HTR-8/SVneo (cell line): ENCODE measurements at regions not wholly inside any gene's neighbourhood (a gene's known extent, or its start where the extent isn't known, plus 50 kb on each side); places are given as distances from the start of the nearest gene placed in this dataset.
"Not testable (repeated sequence)": the region's sequence is repeated elsewhere in the genome, so short reads cannot be mapped to it uniquely, and the experiment has no call there.

ENCODE experiments used
- DNase-seq: peaks from one replicate; pipeline ENCODE4 v3.0.0; 2011; ENCODE audit warnings: low spot score, mixed read lengths; ENCODE audit not compliant: insufficient read length
- FAIRE-seq: peaks from 2 replicates; lab custom pipeline; 2011; peaks lifted over from hg19 to GRCh38; lab: Jason Lieb, UNC

DNA sequence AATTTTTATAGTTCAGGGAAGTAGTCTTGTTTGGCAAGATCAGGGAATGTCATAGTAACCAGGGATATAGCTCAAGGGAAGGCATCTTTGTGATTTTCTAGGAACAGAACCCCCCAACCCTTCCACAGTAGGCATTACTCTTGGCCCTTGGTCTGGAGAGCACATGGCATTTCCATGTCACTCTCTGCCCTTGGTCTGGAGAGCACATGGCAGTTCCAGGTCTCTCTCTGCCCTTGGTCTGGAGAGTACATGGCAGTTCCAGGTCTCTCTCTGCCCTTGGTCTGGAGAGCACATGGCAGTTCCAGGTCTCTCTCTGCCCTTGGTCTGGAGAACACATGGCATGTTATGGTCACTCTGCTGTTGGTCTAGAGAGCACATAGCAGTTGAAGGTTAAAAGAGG is 297.2 kb upstream of the STEAP1 start:
- not testable (repeated sequence) for DNase-seq, FAIRE-seq

DNA sequence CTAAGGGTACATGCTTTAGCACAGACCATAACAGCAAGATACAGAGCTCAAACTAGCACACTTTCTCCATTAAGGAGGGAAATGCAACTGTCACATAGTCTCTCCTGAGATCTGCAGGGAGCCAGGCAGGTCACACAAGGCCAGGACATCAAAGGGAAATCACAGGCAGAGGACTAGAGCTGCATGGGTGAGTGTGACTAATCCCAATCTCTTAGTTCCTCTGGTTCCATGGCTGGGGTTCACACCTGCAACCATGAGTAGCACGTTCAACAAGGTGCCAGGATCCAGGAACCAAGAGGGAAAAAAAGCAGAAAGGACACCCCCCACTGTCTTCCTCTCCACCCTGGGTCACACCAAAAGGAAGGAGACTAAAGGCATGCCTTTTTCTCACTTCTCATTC is 296.5 kb upstream of the STEAP1 start:
- FAIRE-seq, result no peak
- no peak for DNase-seq

DNA sequence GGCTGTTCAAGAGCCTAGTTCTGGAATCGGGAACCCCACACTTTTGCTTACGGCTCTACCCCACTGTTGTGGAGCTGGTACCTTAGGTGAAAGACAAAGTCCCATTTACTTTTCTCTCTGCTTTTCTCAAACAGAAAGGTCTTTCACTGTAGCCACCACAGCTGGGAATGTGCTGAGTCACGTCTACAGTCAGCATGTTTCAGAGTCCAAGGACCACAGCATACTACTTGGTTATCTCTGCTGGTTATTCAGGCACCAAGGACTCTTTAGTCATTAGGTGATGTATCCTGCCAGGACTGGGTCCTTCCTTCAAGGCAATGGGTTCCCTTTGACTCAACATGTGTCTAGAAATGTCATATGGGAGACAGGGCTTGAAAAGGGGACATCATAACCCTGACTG is 266.8 kb upstream of the STEAP1 start:
- DNase-seq (no peak), FAIRE-seq (no peak)

DNA sequence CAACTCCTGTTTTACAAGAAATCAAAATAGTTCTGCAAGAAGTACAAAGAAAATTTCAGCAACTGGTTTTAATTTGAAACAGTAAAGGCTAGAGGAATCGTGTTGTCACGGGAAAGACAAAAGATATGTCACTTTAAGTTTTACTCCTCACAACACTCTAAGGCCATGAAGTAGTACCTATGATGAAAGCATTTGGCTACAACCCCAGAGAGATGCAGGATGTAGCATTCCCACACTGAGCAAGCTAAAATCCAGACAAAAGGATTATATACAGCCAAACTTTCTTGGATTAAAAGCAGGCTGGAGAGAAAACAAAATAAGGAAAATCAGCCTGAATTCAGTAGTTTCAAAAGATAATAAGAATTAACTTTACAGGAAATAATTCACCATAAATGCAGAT is 245.5 kb upstream of the STEAP1 start:
- DNase-seq (no peak), FAIRE-seq (no peak)

DNA sequence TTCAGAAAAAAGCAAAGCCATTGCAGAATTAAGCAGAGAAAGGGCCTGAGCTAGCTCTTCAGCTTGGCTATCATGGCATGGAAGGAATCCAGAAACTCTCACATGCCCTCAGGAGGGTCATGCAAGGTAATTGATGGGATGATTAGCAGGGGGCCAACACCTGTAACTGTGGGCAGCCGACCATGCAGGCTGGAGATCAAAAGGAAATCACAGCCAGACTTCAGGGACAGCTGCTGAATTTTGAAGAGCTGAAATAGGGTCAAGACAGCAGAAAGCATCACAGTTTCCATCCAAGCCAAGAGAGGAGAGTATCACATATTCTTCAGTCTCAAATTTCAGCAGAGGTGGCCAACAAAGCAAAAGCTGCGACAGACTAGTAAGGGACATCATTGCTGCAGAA is 239.6 kb upstream of the STEAP1 start:
- DNase-seq (no peak), FAIRE-seq (no peak)

DNA sequence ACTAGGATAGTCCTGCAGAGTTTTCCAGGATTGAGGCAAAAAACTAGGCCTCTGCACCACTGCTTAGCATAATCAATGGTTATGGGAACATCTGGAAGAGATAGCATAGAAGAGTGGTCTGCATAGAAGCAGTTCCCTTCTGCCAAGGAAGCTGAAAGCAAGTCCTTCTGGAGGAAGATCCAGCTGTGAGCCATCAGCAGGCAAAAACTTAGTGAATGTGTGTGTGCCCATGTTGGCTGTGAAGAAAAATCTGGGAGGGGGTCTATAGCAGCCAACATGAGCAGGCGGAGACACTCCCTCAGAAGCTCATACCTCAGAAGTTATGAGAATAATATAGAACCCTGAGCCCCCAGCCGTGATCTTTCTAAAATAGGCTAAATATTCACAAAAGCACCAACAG is 228.1 kb upstream of the STEAP1 start:
- DNase-seq (no peak), FAIRE-seq (no peak)

DNA sequence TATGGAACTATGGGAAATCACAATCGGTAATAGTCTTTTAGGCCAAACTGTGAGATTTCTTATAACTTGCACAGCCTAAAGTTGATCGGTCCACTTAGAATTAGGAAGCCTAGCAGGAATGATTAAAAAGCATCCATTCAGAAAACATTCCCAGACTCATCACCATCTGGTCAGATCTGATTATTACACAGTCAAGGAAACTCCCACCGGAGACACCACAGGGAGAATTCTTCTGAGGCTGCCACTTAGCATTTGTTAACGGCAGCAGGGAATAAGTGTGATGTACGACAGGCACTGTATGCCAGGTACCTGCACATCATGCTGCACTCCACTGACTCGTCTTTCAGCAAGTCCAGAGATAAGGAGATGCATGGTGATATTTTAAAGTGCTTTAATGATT is 227.6 kb upstream of the STEAP1 start:
- DNase-seq (no peak), FAIRE-seq (no peak)

DNA sequence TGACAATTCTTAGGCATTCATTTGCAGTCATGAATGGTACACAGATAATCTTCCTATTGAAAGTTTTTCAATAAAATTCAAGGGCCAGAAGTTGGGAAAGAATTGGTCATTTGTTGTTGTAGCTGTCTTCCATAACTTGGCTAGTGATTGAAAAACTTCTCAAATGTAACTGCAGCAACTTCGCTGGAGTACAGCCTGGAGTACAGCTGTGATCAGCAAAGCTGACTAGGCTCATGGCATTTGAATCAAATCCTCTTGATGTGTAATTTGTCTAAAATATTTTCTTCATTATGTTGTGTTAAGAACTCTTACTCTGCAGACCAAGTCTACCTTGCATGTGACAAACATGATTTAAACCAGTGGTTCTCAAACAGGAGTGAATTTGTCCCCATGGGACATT is 226.5 kb upstream of the STEAP1 start:
- DNase-seq, result no peak

DNA sequence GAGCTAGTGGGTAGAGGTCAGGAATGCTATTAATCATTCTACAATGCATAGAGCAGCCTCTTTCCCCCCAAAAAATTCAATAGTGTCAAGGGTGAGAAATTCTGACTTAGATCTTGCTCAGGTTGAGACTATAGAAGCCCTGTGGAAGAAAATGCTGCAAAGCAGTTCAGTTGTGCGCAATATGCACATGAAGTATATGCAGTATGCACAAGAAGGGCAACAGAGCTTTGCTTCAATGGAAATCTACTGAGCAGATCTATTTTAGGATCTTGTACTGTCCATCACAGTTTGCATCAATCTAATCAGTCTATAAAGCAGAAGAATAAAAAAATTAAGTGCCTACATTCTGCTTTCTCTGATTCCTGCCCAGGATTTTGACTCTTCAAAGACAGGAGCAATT is 225.8 kb upstream of the STEAP1 start:
- DNase-seq (no peak), FAIRE-seq (no peak)

More for the DNA sequence above, 226.5 kb upstream of the STEAP1 start:
- FAIRE-seq, result no peak

DNA sequence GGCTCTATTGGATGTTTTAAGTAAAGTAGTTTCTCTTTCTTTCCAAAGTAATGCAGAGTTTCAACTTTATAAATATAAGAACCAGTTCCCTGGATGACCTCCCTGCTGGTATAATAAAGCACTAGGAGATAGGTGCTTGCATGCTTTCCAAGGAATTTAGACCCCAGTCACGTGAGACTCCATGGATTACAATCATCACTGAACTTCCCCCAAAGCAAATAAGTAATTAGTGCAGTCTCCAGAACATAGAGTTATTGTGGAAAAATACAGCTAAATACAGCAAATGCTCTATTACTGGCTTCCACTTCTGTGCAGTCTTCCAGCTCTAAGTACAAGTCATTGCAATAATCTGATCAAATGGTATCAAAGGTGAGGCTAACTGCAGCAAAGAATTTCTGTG is 220.2 kb upstream of the STEAP1 start:
- DNase-seq (no peak), FAIRE-seq (no peak)

DNA sequence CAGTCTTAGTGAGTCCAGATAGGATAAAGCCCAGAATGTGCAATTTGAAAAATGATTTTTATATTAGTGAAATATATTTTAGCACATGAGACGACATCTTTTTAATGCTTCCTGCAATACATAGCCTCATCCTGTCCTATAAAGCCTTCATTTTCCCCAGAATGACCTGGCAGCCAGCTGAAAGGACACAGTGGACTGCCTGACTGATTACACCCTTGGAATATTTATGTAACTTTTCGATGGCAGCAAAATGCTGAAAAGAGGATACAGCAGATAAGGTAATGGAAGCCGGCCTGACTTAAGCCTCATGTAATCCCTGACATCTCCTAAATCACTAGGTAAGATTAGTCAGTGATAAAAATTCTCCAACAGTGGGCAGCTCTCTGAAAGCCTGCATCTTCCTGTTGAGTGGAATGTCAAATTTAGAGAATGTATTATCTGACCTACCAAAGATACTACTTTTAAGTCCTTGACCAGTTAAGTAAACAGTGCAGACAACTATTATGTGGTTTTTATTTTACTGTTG is 210.7 kb upstream of the STEAP1 start:
- DNase-seq (no peak), FAIRE-seq (no peak)

DNA sequence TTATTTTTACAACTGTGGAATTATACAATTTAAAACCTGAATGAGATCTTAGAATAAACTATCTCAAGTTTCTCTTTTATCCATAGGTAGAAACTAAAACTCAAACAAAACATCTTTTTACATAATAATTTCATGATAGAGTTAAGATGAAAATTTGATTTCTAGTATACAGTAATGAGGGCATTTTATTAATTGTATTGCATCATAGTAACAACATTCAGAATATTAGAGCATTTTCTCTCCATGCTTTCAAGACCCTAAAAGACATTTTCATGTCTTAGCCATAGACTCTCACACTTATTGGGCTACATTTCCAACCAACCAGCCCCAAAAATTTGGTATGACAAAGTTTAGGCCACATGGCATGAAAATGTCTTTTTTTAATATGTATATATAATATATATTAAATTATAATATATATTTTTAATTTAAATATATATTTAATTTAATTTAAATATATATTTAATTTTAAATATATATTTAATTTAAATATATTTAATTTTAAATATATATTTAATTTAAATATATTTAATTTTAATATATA is 195.7 kb upstream of the STEAP1 start:
- FAIRE-seq (no peak), DNase-seq (no peak)

DNA sequence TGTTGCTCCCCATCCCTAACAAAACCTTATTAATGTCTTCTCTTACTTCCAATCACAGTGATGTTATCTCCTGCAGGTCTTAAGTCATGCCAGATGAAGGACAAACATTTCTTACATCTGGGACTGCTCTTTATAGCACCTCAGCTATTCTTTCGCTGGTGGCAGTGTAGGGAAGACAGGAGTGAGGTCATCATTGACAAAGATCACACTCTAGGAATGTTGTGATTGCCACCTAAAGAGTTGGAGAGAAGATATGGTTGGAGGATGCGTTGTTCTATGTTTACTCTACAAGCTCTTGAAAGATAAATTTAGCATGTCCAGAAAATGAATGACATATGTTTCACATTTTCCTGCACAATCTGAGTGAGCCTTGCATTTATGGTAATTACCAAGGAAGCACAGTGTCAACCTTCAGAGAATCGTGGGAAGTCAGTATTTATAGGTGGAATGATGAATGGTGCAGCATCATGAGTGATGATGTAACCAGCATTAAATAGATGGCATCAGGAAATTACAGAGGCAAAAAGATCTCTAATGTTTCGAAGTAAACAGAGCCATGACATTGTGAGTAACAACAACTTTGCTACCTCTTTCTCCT is 188.1 kb upstream of the STEAP1 start:
- no peak for FAIRE-seq
- DNase-seq, result no peak

DNA sequence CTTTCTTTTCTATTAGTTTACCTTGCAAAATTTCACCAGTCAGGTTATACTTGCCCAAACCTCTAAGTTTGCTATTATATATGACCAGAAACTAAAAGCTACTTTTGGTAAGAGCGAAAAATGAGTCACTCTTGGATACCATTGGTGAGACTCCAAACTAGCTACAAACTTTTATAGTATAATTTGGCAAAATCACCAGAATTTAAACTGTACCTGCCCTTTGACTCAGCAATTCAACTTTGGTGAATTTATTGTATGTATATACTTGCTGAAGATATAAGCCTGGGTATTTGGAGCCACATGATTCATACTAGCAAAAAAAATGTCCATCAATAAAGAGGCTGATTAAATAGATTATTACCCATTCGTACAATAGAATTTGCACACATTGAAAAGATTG is 178.7 kb upstream of the STEAP1 start:
- no peak for DNase-seq
- FAIRE-seq, result no peak

DNA sequence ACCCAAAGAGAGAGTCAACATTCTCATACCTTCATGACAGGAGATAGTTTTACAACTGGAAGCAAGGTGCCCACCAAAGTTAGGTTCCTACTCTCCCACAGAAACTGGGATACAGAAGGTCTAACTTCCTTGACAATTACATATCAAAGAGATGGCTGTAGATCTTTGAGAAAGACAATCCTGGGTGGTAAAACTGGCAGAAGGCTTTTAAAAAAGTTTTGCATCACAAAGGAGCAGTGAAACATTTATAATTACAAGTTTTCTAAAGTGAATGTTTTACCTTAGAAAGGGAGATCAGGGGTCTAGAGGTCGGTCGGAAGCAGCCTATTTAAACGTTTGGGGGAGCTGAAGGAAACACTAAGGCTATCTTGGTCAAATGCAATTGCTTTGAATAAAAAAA is 166.6 kb upstream of the STEAP1 start:
- DNase-seq, result no peak
- no peak for FAIRE-seq

DNA sequence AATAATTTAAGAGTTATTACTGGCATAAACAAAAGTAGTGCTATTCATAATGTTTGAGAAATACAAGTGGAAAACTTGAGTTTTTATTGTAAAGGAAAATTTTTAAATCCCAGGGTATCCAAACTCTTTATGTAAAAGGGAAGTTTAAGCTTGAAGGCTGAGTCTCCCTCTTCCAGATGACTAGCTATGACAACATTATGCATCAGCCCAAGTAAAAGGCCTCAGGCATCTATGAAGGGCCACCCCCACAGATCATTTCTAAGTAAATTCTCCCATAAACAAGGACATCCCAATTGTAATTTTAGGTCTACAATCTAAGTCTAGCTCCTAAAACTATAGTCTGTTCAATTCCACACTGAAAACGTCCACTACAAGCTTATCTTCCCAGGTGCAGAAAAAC is 166.2 kb upstream of the STEAP1 start:
- DNase-seq (no peak), FAIRE-seq (no peak)

DNA sequence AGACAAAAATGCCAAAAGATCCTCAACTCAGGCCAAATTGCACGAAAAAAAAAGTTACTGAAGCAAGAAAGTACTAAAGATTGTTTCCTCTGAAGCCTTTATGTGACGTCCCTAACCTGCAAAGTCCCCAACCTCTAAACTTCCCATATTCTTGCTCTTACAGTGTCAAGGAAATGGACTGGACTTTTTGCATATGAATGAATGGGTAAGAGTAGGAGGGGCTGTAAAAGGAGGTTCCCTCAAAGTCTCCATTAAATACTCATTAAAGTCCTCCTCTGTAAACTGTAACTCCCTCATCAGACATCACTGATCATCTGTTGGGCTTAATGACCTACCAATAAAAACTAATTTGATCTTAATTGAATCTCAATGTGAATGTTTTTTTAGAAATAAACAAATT is 164.8 kb upstream of the STEAP1 start:
- DNase-seq (no peak), FAIRE-seq (no peak)

DNA sequence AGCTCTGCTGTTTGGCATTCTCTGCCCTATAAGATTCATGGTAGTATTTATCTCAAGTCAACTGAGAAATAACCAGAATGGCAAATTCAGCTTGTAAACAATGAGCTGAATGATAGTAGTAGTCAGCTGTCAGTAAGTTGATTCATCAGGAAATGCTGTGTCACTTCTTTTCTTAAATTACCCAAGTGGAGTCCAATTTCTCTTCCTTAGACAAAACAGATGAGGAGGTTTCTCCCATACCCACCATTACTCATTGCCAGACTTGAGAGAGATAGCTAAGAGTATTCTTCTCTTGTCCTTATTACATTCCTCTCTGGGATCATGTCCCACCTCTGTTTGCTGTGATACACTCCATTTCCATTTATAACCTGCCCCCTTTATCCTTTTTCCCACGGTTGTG is 159.8 kb upstream of the STEAP1 start:
- no peak for DNase-seq
- no peak for FAIRE-seq

DNA sequence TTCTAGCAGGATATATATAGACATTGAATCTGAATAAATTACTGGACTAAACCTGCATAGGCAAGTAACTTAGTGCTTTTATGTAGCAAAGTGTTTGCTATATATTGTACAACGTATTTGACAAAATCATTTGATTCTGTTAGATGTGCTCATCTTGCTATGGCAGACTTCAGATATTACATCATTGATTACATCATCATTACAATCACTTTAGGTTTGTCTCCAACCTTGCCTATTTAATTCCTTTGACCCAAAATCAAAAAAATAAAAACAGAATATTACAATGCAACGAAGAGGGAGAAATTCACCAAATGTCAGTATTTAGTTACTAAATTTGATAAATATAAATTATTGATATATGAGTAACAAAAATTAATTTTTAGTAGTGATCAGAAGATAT is 155.7 kb upstream of the STEAP1 start:
- FAIRE-seq, result no peak
- no peak for DNase-seq

DNA sequence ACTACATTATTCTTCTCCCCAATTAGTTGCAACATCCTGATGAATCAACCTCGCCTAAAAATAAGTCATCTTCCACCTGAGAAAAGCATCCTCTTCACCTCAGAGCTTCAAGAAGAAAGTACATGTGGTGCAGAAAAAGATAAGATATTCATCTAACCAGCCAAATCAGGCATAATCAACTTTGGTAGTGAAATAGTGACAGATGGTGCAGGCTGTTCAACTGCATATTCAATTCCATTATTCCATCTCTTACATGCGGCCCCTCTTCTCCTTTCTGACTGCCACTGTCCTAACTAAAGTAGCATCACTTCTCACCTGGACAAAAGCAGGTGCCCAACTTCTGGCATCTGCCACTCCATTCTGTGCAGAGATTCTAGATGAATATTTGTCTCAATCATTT is 148.4 kb upstream of the STEAP1 start:
- FAIRE-seq (no peak), DNase-seq (no peak)

DNA sequence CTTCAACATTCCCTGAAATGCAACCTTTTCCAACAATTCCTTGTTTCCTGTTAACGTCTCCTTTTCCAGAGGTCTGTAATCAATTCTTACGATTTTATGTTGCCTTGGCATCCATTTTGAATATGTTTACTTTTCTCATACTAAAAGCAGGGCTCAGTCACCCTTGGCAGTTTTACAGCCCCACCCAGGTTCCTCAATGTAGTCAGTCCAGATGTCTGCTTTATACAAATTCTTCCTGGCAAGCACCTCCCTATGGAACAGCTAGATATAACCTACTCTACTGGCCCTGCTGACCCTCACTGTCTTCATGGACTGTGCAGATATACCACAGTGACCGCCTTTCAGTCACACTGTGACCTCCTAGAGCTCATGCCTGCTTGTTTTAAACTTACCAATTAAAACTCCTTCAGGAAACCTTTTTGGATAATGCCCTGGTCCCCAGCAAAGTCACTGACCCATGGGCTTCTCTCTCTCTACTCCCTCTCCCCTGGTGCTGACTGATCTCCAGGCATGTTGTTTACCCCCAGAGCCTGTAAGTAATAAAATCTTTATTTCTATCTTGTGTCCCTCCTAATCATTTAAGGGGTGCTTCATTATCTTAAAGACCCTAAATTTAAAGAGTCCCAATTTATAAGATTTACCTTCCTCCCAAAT is 147.1 kb upstream of the STEAP1 start:
- FAIRE-seq, result no peak

DNA sequence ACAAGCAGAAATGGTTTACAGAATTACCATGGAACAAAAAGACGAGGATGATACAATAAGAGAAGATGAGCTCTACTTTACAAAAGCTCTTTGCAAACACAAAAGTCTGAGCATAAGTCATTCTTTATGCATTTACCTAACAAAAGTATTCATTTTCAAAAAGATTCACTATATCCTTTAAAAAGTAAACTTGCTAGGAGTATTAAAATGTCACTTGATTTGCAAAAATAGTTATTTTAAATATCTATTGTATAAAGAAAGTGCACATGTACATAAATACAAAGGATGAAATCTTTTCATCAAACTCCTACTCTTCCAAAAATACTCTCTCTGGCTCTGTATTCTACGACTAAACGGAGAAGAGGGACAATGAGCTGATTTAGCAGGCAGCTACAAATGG is 146.4 kb upstream of the STEAP1 start:
- FAIRE-seq (no peak), DNase-seq (no peak)

More for the DNA sequence above, 147.1 kb upstream of the STEAP1 start:
- no peak for DNase-seq
